GM21576 (cell line): ENCODE measurements at regions not wholly inside any gene's neighbourhood (a gene's known extent, or its start where the extent isn't known, plus 50 kb on each side); places are given as distances from the start of the nearest gene placed in this dataset.

Experiments used
- ATAC-seq: cut with Tn5 transposase; IDR thresholded peaks from one replicate; pipeline ENCODE4 v1.9.1; 2021; ENCODE audit warnings: mild to moderate bottlenecking, moderate library complexity; ENCODE audit not compliant: unreplicated experiment

- ATAC-seq = no peak
These were observed 1629.1 kb upstream of the PCDH20 start for GRCh38 chr13:63044589-63045313.

GRCh38 chr13:63042686-63043085 lies 1627.0 kb upstream of the PCDH20 start:
- ATAC-seq = no peak

- ATAC-seq = no peak
These were observed 1626.2 kb upstream of the PCDH20 start for GRCh38 chr13:63041640-63042414.

GRCh38 chr13:63026285-63026797 lies 1610.7 kb upstream of the PCDH20 start:
- no peak for ATAC-seq

GRCh38 chr13:63025741-63026140 lies 1610.1 kb upstream of the PCDH20 start:
- ATAC-seq = no peak

- no peak for ATAC-seq
These were observed 1608.8 kb upstream of the PCDH20 start for GRCh38 chr13:63024458-63024857.

- no peak for ATAC-seq
These were observed 1596.3 kb upstream of the PCDH20 start for GRCh38 chr13:63011996-63012395.

GRCh38 chr13:63010072-63010658 lies 1594.5 kb upstream of the PCDH20 start:
- ATAC-seq = no peak

GRCh38 chr13:63005625-63006024 lies 1590.0 kb upstream of the PCDH20 start:
- ATAC-seq = no peak

- no peak for ATAC-seq
These were observed 1582.0 kb upstream of the PCDH20 start for GRCh38 chr13:62997696-62998095.

GRCh38 chr13:62997038-62997599 lies 1581.5 kb upstream of the PCDH20 start:
- no peak for ATAC-seq

GRCh38 chr13:62973804-62974203 lies 1558.2 kb upstream of the PCDH20 start:
- ATAC-seq = no peak

GRCh38 chr13:62964522-62964921 lies 1548.9 kb upstream of the PCDH20 start:
- ATAC-seq = no peak

- ATAC-seq = no peak
These were observed 1545.1 kb upstream of the PCDH20 start for GRCh38 chr13:62960723-62961122.

GRCh38 chr13:62933809-62934208 lies 1518.2 kb upstream of the PCDH20 start:
- ATAC-seq = no peak

- no peak for ATAC-seq
These were observed 1516.7 kb upstream of the PCDH20 start for GRCh38 chr13:62932256-62932883.

GRCh38 chr13:62931853-62932252 lies 1516.2 kb upstream of the PCDH20 start:
- ATAC-seq = no peak

GRCh38 chr13:62924395-62924794 lies 1508.7 kb upstream of the PCDH20 start:
- no peak for ATAC-seq

GRCh38 chr13:62920159-62920558 lies 1504.5 kb upstream of the PCDH20 start:
- no peak for ATAC-seq

- no peak for ATAC-seq
These were observed 1503.8 kb upstream of the PCDH20 start for GRCh38 chr13:62919491-62919890.

- ATAC-seq = no peak
These were observed 1495.0 kb upstream of the PCDH20 start for GRCh38 chr13:62910541-62911060.
